Natural killer cell (primary cell): ENCODE measurements at regions not wholly inside any gene's neighbourhood (a gene's known extent, or its start where the extent isn't known, plus 50 kb on each side); places are given as distances from the start of the nearest gene placed in this dataset.

Experiments
- ATAC-seq, 3 donors: fragments of 150-1000 bp in 2 of 3; fragments of 200-7000 bp in 1 of 3; cut with Tn5 transposase; 1 replicate in 1 of 3; 2 replicates in 2 of 3; pipeline ENCODE4 v1.10.0; 2021; ENCODE audit warnings: mild to moderate bottlenecking in 2 of 3, moderate library complexity in 2 of 3
- DNase-seq, 2 donors: peaks; one replicate each; pipeline versions ENCODE4 v3.0.0 to v3.0.0-alpha.2; 2013 to 2021; ENCODE audit warnings: mixed read lengths in 1 of 2
- H3K27ac ChIP-seq: one replicate; pipeline ENCODE4 v1.5.1; 2013; ENCODE audit warnings: mild to moderate bottlenecking, low read length
- H3K27me3 ChIP-seq: one replicate; pipeline ENCODE4 v1.6.1; 2013; ENCODE audit warnings: low read length; ENCODE audit not compliant: control insufficient read depth, insufficient read depth
- H3K36me3 ChIP-seq: one replicate; pipeline ENCODE4 v1.6.1; 2013; ENCODE audit warnings: low read length; ENCODE audit not compliant: control insufficient read depth, insufficient read depth
- H3K4me1 ChIP-seq: one replicate; pipeline ENCODE4 v1.6.1; 2013; ENCODE audit warnings: low read length; ENCODE audit not compliant: control insufficient read depth, insufficient read depth
- H3K4me3 ChIP-seq: one replicate; pipeline ENCODE4 v1.5.1; 2013; ENCODE audit warnings: low read length
- H3K9me3 ChIP-seq: one replicate; pipeline ENCODE4 v1.6.1; 2013; ENCODE audit warnings: low read length; ENCODE audit not compliant: control insufficient read depth, insufficient read depth
- H3K27ac Mint-ChIP-seq, 2 donors: one replicate each; pipeline ENCODE4 v1.8.0; 2022; ENCODE audit warnings: mild to moderate bottlenecking in 2 of 2, mixed read lengths in 2 of 2, moderate library complexity in 1 of 2
- H3K27me3 Mint-ChIP-seq, 2 donors: one replicate each; pipeline ENCODE4 v1.8.0; 2022; ENCODE audit warnings: low read depth in 2 of 2, mixed read lengths in 2 of 2
- H3K36me3 Mint-ChIP-seq: one replicate; pipeline ENCODE4 v1.8.0; 2022; ENCODE audit warnings: mixed read lengths
- H3K4me1 Mint-ChIP-seq, 2 donors: one replicate each; pipeline ENCODE4 v1.8.0; 2022; ENCODE audit warnings: mixed read lengths in 2 of 2
- H3K4me3 Mint-ChIP-seq: one replicate; pipeline ENCODE4 v1.8.0; 2022; ENCODE audit warnings: mild to moderate bottlenecking, moderate library complexity, mixed read lengths
- H3K9me3 Mint-ChIP-seq, 2 donors: one replicate each; pipeline ENCODE4 v1.8.0; 2022; ENCODE audit warnings: mixed read lengths in 2 of 2
- WGBS: methylation state at CpG from one replicate; pipeline ENCODE4 v1.1.7; 2013; ENCODE audit warnings: missing lambda C conversion rate; ENCODE audit not compliant: insufficient coverage; 5-methylcytosine and 5-hydroxymethylcytosine counted together
- intact Hi-C: fragments of 100-400 bp; cut with micrococcal nuclease; formaldehyde crosslinking; loops from one replicate; pipeline ENCODE4 v1.14.2; 2022
- TF ChIP-seq, protein P1 (sequence below): fragments of 200-600 bp; IDR thresholded peaks from one replicate; pipeline ENCODE4 v1.8.0; 2022; ENCODE audit warnings: antibody characterized with exemption

DNA sequence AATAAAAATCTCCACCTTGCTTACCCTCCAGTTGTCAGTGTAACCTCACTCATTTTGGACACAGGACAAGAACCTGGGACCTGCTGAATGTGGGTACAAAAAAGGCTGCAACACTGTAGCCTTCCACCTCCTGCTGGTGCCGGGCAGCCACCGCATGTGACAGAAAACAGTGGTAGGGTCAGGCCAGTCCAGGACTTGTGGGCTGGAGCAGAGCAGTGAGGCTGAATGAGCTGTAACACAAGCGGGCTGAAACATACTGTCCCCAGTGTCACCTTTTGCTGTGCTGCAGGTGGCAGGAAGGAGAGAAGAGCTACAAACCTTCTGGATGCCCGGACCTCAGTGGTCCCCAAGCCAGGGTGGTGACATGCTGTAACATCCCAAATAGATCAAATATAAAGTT is 465.4 kb upstream of the FOXG1 start:
- TF ChIP-seq, protein P1, sequence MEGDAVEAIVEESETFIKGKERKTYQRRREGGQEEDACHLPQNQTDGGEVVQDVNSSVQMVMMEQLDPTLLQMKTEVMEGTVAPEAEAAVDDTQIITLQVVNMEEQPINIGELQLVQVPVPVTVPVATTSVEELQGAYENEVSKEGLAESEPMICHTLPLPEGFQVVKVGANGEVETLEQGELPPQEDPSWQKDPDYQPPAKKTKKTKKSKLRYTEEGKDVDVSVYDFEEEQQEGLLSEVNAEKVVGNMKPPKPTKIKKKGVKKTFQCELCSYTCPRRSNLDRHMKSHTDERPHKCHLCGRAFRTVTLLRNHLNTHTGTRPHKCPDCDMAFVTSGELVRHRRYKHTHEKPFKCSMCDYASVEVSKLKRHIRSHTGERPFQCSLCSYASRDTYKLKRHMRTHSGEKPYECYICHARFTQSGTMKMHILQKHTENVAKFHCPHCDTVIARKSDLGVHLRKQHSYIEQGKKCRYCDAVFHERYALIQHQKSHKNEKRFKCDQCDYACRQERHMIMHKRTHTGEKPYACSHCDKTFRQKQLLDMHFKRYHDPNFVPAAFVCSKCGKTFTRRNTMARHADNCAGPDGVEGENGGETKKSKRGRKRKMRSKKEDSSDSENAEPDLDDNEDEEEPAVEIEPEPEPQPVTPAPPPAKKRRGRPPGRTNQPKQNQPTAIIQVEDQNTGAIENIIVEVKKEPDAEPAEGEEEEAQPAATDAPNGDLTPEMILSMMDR = no peak
- Mint-ChIP-seq H3K36me3 (no peaks in the 10 kb centered on the region), H3K4me1 (no peaks in the 10 kb centered on the region), H3K27ac (no peak overlapping the region), H3K4me3 (no peak overlapping the region), H3K27me3 (no peaks in the 10 kb centered on the region), H3K9me3 (peaks cover 6 to 12% of the 10 kb centered on the region in 2 donors)
- H3K36me3 ChIP-seq = no peaks in the 10 kb centered on the region
- 79% methylated on average over 3 of the region's 4 CpGs for WGBS
- no peak overlapping the region for H3K27ac ChIP-seq
- H3K4me3 ChIP-seq = no peak overlapping the region
- H3K9me3 ChIP-seq = peaks cover 11% of the 10 kb centered on the region
- no peaks in the 10 kb centered on the region for H3K27me3 ChIP-seq
- intact Hi-C loops = no loop called here
- ATAC-seq (no peak), DNase-seq (no peak)
- H3K4me1 ChIP-seq = no peaks in the 10 kb centered on the region

DNA sequence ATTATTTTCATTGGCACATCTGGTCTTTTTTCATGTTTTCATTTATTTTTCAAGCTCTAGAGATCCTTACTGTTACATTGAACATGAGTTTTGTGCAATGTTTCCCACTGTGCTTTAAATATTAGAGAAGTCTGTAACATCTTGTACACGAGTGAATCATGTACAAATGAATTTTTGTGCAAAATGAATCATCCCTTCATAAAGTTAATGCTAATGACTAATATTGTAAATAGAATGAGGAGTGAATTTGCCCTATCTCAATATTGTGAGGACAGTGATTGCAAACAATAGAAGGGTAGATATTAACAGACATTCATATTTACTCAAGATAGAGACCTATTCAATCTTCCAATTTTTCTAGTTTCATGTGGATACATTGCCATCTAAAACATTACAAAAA is 463.3 kb upstream of the FOXG1 start:
- H3K27me3 ChIP-seq = no peaks in the 10 kb centered on the region
- no peak overlapping the region for H3K4me3 ChIP-seq
- H3K9me3 ChIP-seq = peaks cover 6% of the 10 kb centered on the region
- H3K27ac ChIP-seq = no peak overlapping the region
- TF ChIP-seq, protein P1 = no peak
- H3K36me3 ChIP-seq = no peaks in the 10 kb centered on the region
- intact Hi-C loops = no loop called here
- Mint-ChIP-seq H3K27me3 (no peaks in the 10 kb centered on the region), H3K36me3 (no peaks in the 10 kb centered on the region), H3K27ac (no peak overlapping the region), H3K4me1 (no peaks in the 10 kb centered on the region), H3K4me3 (no peak overlapping the region), H3K9me3 (peaks cover 5 to 6% of the 10 kb centered on the region in 2 donors)
- ATAC-seq = no peak
- DNase-seq = no peak
- H3K4me1 ChIP-seq = no peaks in the 10 kb centered on the region
- no CpG with 5 or more reads among the region's 1 CpG for WGBS

DNA sequence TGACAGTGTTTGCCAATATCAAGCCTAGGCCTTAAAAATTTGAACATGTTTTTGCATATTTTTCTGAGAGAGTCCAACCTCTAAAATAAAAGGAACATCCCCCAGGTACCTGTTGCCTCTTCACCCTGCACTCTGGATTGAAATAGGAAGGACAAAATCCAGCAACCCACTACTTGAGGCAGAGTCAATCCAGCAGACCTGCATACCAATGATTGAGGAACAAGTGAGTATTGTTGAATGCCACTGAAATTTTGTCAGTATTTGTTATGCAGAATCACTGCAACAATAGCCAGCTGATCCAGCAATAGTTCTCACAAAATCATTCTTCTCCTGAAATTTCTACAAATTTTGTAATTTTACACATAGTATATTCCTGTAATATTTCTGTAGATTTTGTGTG is 460.6 kb upstream of the FOXG1 start:
- Mint-ChIP-seq H3K36me3 (no peaks in the 10 kb centered on the region), H3K4me3 (no peak overlapping the region), H3K27me3 (no peaks in the 10 kb centered on the region), H3K27ac (no peak overlapping the region), H3K9me3 (peaks cover 4 to 11% of the 10 kb centered on the region in 2 donors), H3K4me1 (no peaks in the 10 kb centered on the region)
- TF ChIP-seq, protein P1 = no peak
- DNase-seq (no peak), ATAC-seq (no peak)
- Histone ChIP-seq H3K36me3 (no peaks in the 10 kb centered on the region), H3K4me1 (no peaks in the 10 kb centered on the region), H3K4me3 (no peak overlapping the region), H3K9me3 (peaks cover 4% of the 10 kb centered on the region), H3K27me3 (no peaks in the 10 kb centered on the region), H3K27ac (no peak overlapping the region)
- intact Hi-C loops = no loop called here

DNA sequence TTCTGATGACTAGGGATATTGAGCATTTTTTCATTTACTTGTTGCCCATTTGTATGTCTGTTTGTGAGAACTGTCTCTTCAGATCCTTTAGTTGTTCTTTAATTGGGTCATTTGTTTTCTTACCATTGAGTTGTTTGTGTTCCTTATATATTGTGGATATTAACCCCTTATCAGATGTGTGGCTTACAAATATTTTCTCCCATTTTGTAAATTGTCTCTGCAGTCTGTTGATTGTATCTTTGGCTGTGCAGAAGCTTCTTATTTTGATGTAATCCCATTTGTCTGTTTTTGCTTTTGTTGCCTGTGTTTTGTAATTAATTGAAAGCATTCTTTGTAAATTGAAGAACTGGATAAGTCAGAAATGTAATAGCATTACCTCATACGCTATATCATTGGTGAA is 459.1 kb upstream of the FOXG1 start:
- no CpG with 5 or more reads among the region's 1 CpG for WGBS
- H3K27ac ChIP-seq = no peak overlapping the region
- no peaks in the 10 kb centered on the region for H3K27me3 ChIP-seq
- intact Hi-C loops = no loop called here
- no peaks in the 10 kb centered on the region for H3K36me3 Mint-ChIP-seq
- no peaks in the 10 kb centered on the region for H3K27me3 Mint-ChIP-seq
- H3K27ac Mint-ChIP-seq = no peak overlapping the region
- H3K36me3 ChIP-seq = no peaks in the 10 kb centered on the region
- no peaks in the 10 kb centered on the region for H3K9me3 ChIP-seq
- no peak for ATAC-seq
- DNase-seq = no peak
- no peak overlapping the region for H3K4me3 ChIP-seq
- TF ChIP-seq, protein P1 = no peak
- H3K4me3 Mint-ChIP-seq = no peak overlapping the region
- no peaks in the 10 kb centered on the region for H3K4me1 Mint-ChIP-seq
- H3K4me1 ChIP-seq = no peaks in the 10 kb centered on the region
- H3K9me3 Mint-ChIP-seq = peaks cover 7 to 15% of the 10 kb centered on the region in 2 donors
